Stimulated activated CD8-positive, alpha-beta memory T cell treated with anti-CD3 and anti-CD28 coated beads, Interleukin-7, amount 100 ng/mL, for 48 hours (primary cell): ENCODE measurements at regions not wholly inside any gene's neighbourhood (a gene's known extent, or its start where the extent isn't known, plus 50 kb on each side); places are given as distances from the start of the nearest gene placed in this dataset.
"Not testable (repeated sequence)": the region's sequence is repeated elsewhere in the genome, so short reads cannot be mapped to it uniquely, and the experiment has no call there.

Experiments
- DNase-seq, 2 donors: peaks; one replicate each; pipeline ENCODE4 v3.0.0-alpha.2; 2020; ENCODE audit warnings: low read depth in 1 of 2; ENCODE audit errors: extremely low read depth in 1 of 2

DNA sequence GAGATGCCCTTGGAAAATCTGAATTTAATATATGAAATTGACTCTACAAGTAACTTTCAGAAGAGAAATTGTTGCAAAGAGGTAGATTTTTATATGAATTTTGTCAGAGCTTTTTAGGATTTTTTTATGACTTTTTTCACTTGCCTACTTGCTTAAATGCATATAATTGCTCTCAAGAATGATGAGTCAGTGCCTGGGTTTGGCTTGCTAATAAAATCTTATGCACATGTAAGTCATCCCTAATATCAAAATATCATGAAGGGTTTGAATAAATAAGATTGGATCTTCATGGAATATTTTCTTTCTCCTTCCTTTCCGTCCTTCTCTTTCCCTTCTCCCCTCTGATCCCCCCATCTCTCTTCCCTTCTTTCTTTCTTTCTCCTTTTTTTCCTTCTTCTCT lies 354.1 kb downstream of the TXNL1 start:
- DNase-seq = no peak

DNA sequence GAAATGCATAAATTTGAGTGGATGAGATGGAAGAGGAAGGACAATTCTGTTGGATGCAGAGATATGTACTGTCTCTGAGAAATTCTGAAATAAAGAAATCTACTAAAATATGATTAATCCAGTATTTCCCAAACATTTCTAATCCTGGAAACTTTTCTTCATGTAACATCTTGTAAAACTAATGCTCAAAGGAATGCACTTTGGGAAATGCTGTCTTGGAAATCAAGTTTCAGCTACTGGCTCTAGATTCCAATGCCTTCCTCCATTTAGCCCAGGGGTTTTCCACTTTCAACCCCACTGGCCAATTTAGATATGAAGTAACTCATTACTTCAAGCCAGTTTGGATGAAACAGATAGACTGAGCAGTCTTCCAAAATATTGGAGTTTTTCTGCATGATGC lies 355.1 kb downstream of the TXNL1 start:
- no peak for DNase-seq

DNA sequence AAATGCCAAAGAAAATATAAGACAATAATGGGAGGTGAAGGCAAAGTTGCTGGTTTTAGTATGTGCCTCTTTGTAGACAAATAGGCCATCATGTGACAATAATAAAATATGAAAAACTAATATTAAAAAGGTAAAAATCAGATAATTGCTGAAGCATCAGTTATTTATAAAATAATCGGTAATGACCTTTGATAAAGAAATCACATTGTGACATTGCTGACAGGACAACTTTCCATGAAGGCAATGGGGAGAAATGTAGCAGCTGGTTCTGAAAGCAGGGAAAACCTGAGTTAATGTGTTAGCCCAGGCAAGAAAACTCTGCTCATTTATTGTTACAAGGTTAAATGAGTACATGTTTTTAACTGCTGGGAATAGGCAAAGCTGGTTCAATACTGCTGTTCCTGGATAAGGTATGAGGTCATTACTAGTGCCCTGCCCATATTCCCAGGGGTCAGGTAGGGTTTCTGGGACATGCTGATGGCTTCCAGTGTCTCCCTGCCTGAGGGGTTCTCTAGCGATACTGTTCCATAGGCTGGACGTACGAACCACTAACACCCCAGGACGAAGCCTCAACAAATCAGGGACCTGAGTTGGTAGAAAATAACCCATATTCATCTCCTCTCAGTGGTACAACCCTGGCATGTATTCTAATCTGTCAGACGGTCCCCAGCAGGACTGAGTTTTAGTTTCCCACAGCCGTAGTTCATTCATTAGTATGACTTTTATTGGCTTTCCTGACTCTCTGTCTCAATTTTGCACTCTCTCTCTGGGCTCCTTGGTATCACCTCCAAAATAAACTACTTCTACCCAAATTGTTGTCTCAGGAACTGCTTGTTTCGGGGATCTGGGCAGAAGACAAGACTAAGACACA lies 355.9 kb downstream of the TXNL1 start:
- no peak for DNase-seq

DNA sequence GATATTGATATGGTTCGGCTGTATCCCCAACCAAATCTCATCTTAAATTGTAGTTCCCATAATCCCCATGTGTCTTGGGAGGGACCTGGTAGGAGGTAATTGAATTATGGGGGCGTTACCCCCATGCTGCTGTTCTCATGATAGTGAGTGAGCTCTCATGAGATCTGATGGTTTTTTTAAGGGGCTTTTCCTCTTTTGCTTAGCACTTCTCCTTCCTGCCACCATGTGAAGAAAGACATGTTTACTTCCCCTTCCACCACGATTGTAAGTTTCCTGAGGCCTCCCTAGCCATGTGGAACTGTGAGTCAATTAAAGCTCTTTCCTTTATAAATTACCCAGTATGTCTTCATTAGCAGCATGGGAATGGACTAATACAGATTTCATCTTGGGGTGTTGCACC lies 358.6 kb downstream of the TXNL1 start:
- not testable (repeated sequence) for DNase-seq

DNA sequence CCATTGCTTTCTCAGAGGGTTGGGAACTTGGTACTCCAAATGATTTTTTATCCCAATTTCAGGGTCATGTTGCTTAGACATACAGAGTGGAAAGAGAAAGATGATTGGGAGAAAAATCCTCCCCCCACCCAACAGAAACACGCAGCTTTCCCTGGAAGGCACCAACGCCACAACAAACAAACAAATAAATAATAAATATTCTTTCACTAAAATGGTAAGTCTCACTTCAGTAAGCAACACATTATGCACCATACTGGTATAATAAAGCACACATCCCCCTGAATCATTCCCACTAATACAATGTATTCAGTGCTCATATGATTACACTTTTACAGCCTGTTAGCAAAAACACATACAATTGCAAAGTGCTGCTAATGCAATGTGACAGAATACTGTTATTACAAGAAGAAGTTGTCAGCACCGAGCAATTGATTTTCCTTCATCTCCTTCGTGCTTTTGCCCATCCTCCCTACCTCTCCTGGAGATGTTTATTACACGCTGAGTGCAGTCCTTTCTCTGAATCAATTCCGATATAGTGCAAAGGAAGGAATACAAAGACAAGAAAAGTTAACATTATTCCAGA lies 359.9 kb downstream of the TXNL1 start:
- DNase-seq = no peak

DNA sequence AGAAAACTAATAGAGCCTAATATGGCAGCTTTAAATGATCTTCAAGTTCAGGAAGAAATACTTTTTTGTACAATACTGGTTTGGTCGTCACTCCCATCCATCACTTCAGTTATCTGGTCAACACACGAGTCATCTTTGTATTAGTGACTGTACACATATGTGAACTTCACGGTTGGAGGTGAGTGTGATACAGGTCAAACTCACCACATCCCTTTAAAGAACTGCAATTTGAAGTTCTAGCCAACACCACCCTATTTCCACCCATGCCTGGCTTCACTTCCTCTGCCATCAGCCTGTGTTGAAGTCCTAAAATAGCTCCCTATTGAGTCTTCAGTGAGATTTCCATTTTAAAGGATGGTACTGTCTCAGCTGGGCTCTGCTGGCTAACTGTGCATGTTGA lies 361.9 kb downstream of the TXNL1 start:
- DNase-seq = no peak

DNA sequence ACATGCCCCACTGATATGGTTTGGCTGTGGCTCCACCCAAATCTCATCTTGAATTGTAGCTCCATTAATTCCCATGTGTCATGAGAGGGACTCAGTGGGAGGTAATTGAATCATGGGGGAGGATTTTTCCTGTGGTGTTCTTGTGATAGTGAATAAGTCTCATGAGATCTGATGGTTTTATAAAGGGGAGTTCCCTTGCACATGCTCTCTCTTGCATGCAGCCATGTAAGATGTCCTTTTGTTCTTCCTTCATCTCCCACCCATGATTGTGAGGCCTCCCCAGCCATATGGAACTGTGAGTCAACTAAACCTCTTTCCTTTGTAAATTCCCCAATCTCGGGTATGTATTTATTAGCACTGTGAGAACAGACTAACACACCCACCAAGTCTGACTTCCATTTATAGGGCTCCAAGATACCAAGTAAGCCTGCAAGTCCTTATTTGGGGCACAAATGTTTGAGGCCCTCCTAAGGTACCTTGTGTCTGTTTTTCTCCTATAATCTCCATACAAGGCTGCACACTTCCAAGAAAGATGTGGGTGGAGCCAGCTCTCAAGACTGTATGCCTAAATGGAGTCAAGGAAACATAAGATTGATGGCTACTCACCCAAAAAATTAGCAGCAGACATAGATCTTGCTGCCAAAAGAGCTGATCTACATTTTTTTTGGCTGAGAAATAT lies 364.7 kb downstream of the TXNL1 start:
- DNase-seq = no peak

DNA sequence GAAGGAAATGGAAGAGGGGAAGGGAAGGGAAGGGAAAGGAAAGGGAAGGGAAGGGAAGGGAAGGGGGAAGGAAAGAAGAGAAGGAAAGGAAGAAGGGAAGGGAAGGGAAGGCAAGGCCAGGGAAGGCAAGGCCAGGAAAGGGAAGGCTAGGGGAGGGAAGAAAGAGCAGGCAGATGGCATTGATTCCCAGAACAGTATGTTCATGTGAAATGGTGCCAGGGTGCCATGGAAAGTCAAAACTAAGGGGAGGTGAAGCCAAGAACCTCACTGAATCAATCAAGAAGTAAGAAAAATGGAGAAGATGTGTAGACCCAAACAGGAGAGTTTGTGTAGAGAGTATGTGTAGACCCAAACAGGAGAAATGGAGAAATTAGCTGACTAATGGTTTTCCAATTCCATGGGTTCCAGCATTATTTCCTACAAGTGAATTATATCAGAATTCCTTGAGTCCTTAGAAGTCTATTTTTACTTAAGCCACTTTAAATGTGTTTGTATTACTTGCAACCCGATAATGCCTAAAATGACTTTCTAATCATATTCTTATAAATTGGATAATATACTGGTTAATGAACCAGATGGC lies 367.6 kb downstream of the TXNL1 start:
- DNase-seq = no peak

DNA sequence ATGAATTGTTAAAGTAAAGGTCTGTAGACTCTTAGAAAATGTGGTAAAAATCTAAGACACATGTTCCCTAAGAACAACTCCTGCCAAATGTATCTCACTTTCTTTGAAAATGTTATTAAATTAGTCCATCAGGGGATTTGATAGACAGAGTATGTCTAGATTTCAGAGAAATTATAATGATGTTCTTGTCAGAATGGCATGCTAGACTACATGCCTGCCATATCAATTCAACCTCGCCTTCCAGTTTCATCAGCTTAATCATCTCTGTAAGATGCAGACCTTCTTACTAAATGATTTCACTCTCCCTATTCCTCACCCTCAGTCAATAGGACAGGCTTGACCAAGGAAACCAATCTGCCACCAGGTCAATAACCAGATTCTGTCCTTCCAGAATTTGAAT lies 368.4 kb downstream of the TXNL1 start:
- no peak for DNase-seq

DNA sequence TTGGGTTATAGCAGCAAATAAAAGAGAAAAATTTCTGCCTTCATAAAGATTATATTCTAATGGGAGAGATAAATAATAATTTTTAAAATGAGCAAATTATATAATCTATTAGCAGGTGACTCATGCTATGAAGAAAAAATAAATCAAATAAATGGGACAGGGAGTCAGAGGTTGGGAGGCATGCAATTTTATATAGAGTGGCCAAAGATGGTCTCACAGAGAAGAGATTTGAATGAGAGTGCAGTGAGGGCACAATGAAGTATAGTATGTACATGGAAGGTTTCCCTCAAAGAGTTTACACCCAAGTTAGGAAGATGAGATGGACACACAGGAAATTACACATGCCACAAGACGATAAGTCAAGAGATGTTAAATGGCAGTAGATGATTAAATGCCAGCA lies 369.4 kb downstream of the TXNL1 start:
- no peak for DNase-seq

DNA sequence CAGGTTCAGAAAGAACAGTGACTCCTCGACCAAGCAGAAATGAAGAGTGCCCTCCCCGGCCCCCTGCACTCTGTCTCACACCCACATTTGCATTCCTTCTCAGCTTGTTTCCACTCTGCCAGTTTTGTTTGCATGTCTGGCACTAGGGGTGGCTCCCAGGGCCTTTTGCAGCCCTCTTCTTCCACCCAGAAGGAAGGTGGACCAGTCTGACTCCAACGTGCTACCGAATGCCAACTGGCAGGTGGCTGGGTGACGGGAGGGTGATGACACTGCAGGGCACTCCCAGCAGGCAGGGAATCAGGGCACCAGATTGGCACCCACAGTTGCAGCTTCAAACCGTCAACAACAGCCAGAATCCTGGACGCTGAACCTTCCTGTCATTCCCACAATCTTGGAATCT lies 371.1 kb downstream of the TXNL1 start:
- no peak for DNase-seq

DNA sequence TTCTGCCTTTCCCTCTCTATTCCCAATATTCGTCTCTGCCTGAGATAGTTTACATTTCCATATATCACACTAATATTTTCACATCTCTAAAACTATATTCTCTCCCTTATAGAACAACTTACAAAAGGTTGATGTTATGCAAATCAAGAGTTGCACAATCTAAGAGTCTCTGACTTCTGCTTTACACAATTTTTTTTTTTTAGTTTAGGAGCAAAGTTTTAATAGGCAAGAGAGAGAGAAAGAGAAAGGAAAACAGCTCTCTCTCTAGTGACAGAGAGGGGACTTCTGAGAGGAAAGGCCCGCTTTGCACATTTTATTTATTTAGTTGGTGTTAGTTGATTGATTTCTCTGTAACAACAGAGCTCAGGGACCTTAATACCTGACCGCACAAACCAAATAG lies 380.2 kb downstream of the TXNL1 start:
- DNase-seq = no peak

DNA sequence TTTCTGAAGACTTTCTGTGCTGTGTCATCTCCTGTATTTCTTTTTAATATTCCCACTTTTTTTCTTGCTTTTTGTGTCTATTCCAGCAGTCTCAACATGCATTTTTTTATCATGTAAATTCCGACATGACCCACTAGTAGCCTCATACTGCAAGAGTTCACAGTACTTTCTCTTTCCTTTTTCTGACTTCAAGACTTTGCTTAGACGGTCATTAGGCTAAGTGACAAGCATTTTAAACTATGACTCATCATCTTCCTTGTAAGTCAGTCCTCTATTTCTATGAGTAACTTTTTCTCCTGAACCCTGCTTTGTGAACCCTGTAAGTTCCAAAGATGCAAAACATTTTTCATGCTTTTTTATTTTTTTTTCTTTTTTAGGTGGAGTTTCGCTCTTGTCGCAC lies 381.2 kb downstream of the TXNL1 start:
- no peak for DNase-seq

DNA sequence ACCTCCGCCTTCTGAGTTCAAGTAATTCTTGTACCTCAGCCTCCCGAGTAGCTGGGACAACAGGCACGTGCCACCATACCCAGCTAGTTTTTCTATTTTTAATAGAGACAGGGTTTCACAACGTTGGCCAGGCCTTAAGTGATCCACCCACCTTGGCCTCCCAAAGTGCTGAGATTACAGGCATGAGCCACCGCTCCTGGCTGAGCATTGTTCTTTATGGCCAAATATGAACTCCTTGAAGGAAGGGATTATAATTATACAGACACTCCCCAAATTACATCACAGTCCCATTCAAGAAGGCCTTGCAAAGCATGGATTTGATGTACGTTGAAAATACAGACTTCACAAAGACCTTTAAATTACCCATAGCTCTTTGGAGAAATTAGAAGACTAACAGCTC lies 381.7 kb downstream of the TXNL1 start:
- DNase-seq = no peak

DNA sequence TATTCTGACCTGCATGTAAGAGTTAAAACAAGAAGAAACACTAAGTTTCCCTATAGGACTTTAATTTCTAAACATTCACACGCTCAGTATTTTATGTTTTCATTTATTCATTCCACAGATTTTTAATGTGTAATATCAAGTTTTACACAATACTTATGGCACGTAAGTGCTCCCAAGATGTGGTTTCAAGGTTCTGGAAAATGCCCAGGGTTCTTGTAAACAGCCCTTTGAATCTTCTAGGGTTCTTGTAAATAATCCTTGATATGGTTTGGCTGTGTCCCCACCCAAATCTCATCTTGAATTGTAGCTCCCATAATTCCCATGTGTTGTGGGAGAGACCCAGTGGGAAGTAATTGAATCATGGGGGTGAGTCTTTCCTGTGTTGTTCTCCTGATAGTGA lies 383.0 kb downstream of the TXNL1 start:
- DNase-seq = no peak

DNA sequence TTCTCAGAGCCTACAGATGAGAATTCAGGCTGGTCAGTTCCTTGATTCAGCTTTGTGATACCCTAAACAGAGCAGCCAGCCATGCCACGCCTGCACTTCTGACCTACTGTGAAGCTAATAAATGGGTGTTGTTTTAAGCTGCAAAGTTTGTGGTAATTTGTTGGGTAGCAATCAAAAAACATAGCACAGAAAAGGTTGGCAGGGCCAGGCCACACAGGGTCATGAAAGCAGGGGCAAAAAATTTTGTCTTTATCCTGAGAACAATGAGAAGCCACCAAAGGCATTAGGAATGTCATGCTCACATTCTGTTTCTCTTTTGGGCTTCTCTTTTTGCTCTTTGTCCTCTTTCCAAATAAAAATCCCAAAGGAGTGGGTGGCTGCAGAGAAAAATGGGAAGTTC lies 385.9 kb downstream of the TXNL1 start:
- no peak for DNase-seq

DNA sequence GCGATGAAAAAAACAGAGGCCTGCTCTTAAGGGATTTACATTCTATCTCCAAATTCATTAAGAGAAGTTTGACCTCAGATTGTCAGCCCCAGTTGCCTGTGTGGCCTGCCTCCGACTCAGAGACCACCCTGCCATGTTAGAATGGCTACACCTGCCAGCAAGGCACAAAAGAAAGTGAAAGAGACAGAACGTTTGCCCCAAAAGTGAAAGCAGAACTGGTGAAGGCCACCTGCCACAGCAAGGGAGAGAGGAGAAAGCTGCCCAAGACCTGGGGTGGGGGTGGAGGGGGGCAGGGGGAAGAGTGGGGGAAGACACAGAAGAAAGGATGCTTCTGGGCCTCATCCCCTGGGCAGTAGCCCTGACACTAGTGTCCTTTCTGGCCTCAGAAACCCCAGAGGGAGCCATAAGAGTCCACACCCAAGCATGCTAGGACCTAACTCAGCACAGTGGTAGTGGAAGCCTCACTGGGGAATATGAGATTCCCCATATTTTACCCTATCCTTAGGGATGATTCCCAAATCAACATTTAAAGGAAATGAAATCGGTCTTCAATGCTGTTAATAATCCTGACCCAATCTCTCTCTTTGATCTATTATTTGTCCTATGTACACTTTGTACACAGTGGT lies 389.7 kb downstream of the TXNL1 start:
- no peak for DNase-seq

DNA sequence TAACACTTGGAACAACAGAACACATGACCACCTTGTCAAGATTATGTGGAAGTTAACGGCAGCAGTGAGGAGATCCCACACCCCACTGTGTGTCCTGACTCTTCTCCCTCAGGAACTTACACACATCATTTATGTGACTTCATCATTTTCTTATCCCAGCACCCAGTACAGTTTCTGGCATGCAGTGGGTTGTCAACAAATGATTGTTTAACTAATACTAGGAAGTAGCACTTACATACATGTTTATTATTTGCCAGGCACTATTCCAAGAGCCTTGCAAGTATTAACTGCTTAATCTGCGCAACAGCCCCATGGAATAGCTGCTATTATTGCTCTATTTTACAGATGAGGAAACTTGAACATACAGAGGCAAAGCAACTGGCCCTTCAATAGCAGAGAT lies 391.5 kb downstream of the TXNL1 start:
- DNase-seq = no peak

DNA sequence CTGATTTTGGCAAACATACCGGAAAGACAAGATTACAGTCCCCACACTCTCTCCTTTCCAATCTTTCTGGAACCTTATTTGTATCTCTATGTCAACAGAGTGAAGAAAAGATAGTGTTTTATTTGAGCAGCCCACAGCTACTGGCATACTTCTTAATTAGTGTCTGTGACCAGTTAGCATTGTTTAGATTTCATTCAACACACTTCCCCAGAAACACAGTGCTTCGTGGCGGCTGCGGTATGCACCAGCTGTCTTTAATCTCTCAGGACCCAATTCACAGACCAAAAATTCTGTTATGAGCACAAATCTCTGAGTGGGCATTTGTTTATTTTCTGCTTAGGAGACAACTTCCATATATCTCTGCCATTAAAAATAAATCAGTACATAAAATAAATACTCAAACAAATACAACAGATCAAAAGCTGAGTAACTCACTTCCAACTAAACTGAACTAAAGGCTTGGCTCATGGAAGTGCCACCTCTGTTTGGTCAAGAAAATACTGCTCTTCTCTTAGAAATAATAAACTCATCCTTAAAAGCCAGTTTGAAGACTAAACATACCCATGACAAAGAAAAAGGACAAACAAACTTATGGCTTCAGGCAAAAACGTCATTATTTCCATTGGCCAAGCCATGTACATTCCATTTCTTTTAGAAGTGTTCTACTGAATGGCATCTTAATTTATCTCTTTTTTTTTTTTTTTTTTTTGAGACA lies 392.4 kb downstream of the TXNL1 start:
- DNase-seq = no peak

DNA sequence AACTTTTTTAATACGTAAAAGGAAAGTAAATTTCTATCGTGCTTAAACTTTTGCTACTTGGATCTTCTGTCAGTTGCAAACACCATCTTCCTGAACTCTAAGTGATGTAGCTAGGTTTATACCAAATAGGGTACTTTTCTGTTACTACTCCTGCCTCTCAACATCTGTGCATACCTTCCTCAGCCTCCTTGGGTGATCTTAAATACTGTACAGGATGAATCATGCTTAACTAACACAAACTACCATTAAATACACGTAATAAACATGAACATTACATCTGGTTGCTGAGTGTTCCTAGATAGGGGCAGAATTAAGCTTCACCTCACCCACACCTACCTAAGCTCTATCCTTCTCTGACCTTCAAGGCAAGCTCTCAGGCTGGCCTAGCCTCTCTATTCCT lies 398.0 kb downstream of the TXNL1 start:
- DNase-seq = no peak

DNA sequence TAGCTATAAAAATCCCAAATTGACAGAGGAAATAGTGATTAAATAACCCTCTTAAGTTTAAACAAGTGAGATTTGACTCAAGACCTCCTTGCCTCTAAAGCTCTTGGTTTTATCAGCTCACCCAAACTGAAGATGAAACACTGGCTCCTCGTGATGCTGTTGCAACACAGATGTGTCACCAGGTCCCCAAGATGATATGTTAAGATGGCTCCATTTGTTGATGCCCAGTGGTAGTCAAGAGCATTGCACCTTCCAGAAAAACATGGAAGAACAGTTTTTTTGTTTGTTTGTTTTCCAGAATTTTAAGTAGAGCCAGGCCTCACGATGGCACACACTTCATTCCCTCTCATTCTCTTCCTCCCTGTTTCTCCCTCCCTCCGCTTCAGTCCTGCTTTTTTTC lies 399.8 kb downstream of the TXNL1 start:
- DNase-seq = no peak
